ENCODE measurements at regions not wholly inside any gene's neighbourhood (a gene's known extent, or its start where the extent isn't known, plus 50 kb on each side); places are given as distances from the start of the nearest gene placed in this dataset.

- no peak for TF ChIP-seq EZH2 (IDR thresholded peaks at IDR 0.05; ENCODE audit: low read length, missing control alignments)
- no peak for TF ChIP-seq CTCF (conservative IDR thresholded peaks at IDR 0.05 in 1 of 2, IDR thresholded peaks at IDR 0.05 in 1 of 2; ENCODE audit: low read depth in 1 of 2, low read length in 2 of 2)
- Histone ChIP-seq H2AFZ (ENCODE audit: low read length) (no peak overlapping the region), H3K36me3 (ENCODE audit: control insufficient read depth, insufficient read depth, low read length) (no peaks in the 10 kb centered on the region), H4K20me1 (ENCODE audit: control insufficient read depth, extremely low read depth, insufficient read depth, low read length) (no peaks in the 10 kb centered on the region), H3K9me3 (ENCODE audit: control insufficient read depth, insufficient read depth, low read depth, low read length) (no peaks in the 10 kb centered on the region), H3K79me2 (ENCODE audit: control insufficient read depth, insufficient read depth, low read length) (no peaks in the 10 kb centered on the region), H3K27ac (ENCODE audit: insufficient read depth, low read length) (no peak overlapping the region), H3K9ac (ENCODE audit: insufficient read depth, low read length) (no peak overlapping the region), H3K4me3 (replicated peaks in 1 of 4; ENCODE audit: control extremely low read depth in 1 of 4, insufficient read depth in 1 of 4, low read depth in 3 of 4, low read length in 4 of 4) (no peak overlapping the region), H3K4me1 (ENCODE audit: control insufficient read depth, extremely low read depth, insufficient read depth, low read length) (no peaks in the 10 kb centered on the region), H3K4me2 (ENCODE audit: extremely low read depth, insufficient read depth, low read length) (no peak overlapping the region), H3K27me3 (ENCODE audit: control insufficient read depth, insufficient read depth, low read length) (no peaks in the 10 kb centered on the region)
- DNase-seq (ENCODE audit: low read depth in 2 of 2): peak in 1 of 2 donors; percentile 5
Observed at GRCh38 chr5:3068401-3068800, 316.9 kb upstream of the IRX2 start.

GRCh38 chr5:3060283-3060682, 308.8 kb upstream of the IRX2 start:
- DNase-seq (ENCODE audit: low read depth in 2 of 2): no peak
- no peak overlapping the region for H3K4me3 ChIP-seq (replicated peaks in 1 of 4; ENCODE audit: control extremely low read depth in 1 of 4, insufficient read depth in 1 of 4, low read depth in 3 of 4, low read length in 4 of 4)
- H3K36me3 ChIP-seq (ENCODE audit: control insufficient read depth, insufficient read depth, low read length): no peaks in the 10 kb centered on the region
- H3K4me1 ChIP-seq (ENCODE audit: control insufficient read depth, extremely low read depth, insufficient read depth, low read length): no peaks in the 10 kb centered on the region
- H3K27ac ChIP-seq (ENCODE audit: insufficient read depth, low read length): no peak overlapping the region
- H2AFZ ChIP-seq (ENCODE audit: low read length): no peak overlapping the region
- H3K9me3 ChIP-seq (ENCODE audit: control insufficient read depth, insufficient read depth, low read depth, low read length): no peaks in the 10 kb centered on the region
- TF ChIP-seq EZH2 (IDR thresholded peaks at IDR 0.05; ENCODE audit: low read length, missing control alignments): no peak
- no peak for TF ChIP-seq CTCF (conservative IDR thresholded peaks at IDR 0.05 in 1 of 2, IDR thresholded peaks at IDR 0.05 in 1 of 2; ENCODE audit: low read depth in 1 of 2, low read length in 2 of 2)
- H3K79me2 ChIP-seq (ENCODE audit: control insufficient read depth, insufficient read depth, low read length): no peaks in the 10 kb centered on the region
- no peaks in the 10 kb centered on the region for H3K27me3 ChIP-seq (ENCODE audit: control insufficient read depth, insufficient read depth, low read length)
- no peak overlapping the region for H3K4me2 ChIP-seq (ENCODE audit: extremely low read depth, insufficient read depth, low read length)
- H4K20me1 ChIP-seq (ENCODE audit: control insufficient read depth, extremely low read depth, insufficient read depth, low read length): no peaks in the 10 kb centered on the region
- no peak overlapping the region for H3K9ac ChIP-seq (ENCODE audit: insufficient read depth, low read length)

- no peaks in the 10 kb centered on the region for H3K36me3 ChIP-seq (ENCODE audit: control insufficient read depth, insufficient read depth, low read length)
- no peaks in the 10 kb centered on the region for H4K20me1 ChIP-seq (ENCODE audit: control insufficient read depth, extremely low read depth, insufficient read depth, low read length)
- no peaks in the 10 kb centered on the region for H3K27me3 ChIP-seq (ENCODE audit: control insufficient read depth, insufficient read depth, low read length)
- H2AFZ ChIP-seq (ENCODE audit: low read length): no peak overlapping the region
- TF ChIP-seq EZH2 (IDR thresholded peaks at IDR 0.05; ENCODE audit: low read length, missing control alignments) (no peak), CTCF (conservative IDR thresholded peaks at IDR 0.05 in 1 of 2, IDR thresholded peaks at IDR 0.05 in 1 of 2; ENCODE audit: low read depth in 1 of 2, low read length in 2 of 2) (no peak)
- H3K9me3 ChIP-seq (ENCODE audit: control insufficient read depth, insufficient read depth, low read depth, low read length): no peaks in the 10 kb centered on the region
- H3K4me3 ChIP-seq (replicated peaks in 1 of 4; ENCODE audit: control extremely low read depth in 1 of 4, insufficient read depth in 1 of 4, low read depth in 3 of 4, low read length in 4 of 4): no peak overlapping the region
- no peak overlapping the region for H3K27ac ChIP-seq (ENCODE audit: insufficient read depth, low read length)
- H3K4me1 ChIP-seq (ENCODE audit: control insufficient read depth, extremely low read depth, insufficient read depth, low read length): no peaks in the 10 kb centered on the region
- DNase-seq (ENCODE audit: low read depth in 2 of 2): no peak
- H3K79me2 ChIP-seq (ENCODE audit: control insufficient read depth, insufficient read depth, low read length): no peaks in the 10 kb centered on the region
- no peak overlapping the region for H3K9ac ChIP-seq (ENCODE audit: insufficient read depth, low read length)
- no peak overlapping the region for H3K4me2 ChIP-seq (ENCODE audit: extremely low read depth, insufficient read depth, low read length)
Observed at GRCh38 chr5:3059488-3059887, 308.0 kb upstream of the IRX2 start.
